ENCODE measurements at regions not wholly inside any gene's neighbourhood (a gene's known extent, or its start where the extent isn't known, plus 50 kb on each side); places are given as distances from the start of the nearest gene placed in this dataset.

DNA sequence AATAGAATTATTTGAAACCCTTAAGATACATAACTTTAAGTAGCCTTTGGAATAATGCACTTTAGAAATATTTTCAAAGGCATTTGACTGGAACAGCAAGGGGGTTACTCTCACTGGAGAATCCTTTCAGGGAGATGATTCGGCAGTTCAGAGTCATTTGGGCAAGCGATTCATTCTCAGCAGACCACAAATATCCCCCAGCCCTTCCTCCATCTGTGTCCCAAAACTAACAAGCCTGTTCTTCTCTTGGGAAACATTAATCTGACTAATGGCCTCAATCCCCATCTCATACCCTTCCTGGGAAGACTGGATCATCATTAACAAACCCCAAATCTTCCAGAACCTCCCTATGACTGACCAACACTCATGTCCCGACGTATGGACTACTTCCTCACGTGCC lies 65.8 kb upstream of the S1PR3 start:
- no peak for DNase-seq (ENCODE audit: low spot score)

DNA sequence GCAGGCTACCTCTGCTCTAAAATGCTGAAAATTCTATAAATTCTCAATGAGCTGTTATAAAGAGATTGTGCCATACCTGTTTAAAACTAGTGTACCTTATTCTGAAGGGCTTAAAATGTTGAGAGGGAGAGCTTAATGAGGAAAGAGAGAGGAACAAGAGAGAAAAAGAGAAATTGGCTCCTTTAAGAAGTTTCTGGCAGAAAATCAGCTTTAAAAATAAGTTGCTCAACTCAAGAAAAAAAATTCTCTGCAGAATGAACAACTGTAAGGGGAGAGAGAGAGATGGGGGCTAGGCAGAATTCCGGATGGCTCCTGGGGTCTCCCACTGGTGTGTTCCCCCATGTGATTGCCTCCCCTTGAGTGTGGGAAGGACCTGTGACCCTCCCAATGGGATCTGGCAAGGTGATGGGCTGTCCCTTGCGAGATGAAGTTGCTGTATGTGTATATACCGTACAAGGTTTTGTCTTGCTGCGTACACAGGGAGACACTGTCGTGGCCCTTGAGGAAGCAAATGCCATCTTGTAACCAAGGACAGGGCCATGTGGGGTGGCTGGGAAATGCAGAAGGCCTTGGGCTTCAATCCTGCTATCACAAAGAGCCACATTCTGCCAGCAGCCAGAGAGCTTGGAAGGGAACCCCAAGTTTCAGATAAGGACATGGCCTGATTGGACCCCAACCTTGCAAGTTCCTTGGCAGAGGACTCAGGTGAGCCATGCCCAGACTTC lies 64.3 kb upstream of the S1PR3 start:
- no peak for DNase-seq (ENCODE audit: low spot score)

DNA sequence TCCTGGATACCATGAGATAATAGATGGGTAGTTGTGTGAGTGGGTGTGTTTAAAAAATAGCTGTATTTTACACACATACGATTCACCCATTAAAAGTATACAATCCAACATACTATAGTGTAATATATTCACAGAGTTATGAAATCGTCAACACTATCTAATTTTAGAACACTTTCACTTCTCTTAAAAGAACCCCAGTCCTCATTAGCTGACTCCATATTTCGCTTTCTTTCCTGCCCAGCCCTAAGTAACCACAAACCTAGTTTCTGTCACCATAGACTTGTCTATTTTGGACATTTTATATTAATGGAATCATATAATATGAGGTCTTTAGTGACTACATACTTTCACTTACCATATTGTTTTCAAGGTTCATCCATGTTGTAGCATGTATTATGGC lies 63.8 kb upstream of the S1PR3 start:
- DNase-seq (ENCODE audit: low spot score) = no peak

DNA sequence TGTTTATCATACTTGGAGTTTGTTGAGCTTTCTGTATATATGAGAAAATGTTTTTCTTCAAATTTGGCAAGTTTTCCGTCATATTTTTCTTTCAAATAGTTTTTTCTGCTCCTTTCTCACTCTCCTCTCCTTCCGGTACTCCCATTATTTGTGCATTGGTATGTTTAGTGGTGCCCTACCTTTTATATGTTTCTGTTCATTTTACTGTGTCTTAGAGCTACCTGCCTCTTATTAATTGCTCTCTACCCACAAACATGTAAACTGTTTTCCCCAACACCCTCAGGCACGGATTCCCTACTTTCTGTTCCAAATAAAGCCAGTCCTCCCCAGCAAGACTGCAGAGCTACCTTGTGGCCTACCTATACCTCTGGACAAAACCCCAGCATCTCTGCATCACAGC lies 60.6 kb upstream of the S1PR3 start:
- no peak for DNase-seq (ENCODE audit: low spot score)

DNA sequence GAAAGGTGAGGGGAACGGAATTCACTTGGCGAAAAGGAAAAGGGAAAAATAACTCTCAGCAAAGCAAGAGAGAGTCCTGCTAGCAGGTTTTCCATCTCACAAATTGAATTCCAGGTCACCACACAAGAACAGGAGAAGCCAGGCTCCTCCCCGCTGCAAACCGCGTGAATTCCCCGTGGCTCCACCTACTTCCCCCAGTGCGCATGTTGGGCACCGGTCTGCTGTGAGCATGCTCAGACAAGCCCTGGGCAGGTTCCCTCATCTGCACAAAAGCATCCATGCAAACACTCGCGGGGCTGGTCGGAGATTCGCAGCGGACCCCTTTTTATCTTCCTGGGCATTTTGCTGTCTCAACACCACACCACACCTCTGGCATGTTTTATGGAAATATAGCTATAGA lies 58.5 kb upstream of the S1PR3 start:
- no peak for DNase-seq (ENCODE audit: low spot score)

DNA sequence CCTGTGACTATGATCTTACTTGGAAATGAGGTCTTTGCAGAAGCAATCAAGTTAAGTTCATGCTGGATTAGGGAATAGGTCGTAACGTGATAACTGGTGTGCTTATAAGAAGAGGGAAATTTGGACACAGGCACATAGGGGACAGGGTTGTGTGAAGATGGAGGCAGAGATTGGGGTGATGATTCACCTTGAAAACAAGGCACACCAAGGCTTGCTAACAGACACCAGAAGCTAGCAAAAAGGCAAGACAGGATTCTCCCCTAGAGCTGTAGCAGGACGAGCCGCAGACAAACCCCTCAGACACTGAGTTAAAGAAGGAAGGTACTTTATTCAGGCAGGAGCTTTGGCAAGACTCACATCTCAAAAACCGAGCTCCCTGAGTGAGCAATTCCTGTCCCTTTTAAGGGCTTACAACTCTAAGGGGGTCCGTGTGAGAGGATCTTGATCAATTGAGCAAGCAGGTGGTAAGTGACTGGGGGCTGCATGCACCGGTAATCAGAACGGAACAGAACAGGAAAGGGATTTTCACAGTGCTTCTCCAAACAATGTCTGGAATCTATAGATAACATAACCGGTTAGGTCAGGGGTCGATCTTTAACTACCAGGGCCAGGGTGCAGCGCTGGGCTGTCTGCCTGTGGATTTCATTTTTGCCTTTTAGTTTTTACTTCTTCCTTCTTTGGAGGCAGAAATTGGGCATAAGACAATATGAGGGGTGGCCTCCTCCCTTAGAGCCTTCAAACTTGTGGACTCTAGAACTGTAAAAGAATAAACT lies 57.5 kb upstream of the S1PR3 start:
- DNase-seq (ENCODE audit: low spot score) = no peak

DNA sequence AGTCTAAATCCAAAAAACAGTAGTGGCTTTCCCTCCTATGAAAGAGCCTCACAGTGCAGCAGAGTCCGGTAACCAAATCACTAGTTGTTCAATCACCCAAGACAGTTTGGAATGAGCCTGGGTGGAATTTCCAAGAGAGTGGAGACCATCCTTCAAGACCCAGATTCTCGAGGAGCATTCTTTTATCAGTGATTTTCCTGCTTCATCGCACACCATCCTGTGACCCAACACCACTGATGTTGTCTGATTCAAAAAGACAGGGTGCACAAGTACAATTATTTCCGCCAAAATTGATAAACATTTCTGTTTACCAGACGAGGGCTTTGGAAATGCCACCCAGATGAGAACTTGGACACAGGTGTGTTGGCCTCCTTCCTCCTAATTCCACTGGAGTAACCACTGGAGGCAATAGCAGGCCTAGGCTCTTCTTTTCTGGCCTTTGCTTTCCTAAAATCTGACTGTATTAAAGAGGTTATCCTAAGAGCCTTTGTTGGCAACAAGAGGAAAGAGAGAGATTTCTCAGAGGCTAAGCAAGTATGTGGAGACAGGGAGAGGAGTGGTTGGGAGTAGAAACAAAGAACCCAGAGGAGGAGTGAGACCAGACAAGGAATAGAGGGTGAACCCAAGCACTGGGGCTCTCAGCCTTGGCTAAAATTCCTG lies 56.3 kb upstream of the S1PR3 start:
- DNase-seq (ENCODE audit: low spot score) = no peak

DNA sequence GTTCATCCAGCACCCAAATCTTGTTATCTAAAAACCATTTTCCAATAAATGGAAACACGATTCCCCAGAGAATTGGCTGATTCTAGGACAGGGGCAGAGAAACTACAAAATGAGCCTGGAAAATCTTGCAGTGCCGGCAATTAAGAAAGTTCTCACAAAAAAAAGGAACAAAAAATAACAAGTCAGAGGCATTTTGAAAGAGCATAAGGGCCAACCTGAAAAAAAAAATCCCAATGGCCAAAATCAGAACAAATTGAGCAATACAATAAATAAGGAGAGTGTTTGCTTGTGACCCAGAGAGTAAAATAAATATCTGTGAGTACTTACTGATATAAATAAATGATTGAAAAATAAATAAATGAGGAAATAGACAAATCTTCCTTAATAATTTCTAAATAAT lies 55.1 kb upstream of the S1PR3 start:
- no peak for DNase-seq (ENCODE audit: low spot score)

DNA sequence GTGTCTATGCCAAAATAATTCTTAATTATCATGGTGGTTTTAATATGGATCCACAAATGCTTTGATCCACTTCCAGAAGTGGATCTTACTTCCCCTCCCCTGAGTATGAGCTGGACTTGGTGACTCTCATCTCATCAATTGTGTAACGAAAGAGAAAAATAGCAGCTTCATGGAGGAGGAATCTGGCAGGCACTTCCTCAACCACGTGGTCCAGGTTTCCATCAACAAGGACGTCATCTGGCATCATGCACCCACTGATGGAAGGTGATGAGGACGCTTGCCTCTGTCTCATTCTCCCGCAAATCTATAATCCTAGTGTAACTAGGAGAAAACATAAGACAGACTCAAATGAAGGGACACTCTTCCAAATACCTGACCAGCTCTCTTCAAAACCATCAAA lies 54.6 kb upstream of the S1PR3 start:
- DNase-seq (ENCODE audit: low spot score) = no peak

DNA sequence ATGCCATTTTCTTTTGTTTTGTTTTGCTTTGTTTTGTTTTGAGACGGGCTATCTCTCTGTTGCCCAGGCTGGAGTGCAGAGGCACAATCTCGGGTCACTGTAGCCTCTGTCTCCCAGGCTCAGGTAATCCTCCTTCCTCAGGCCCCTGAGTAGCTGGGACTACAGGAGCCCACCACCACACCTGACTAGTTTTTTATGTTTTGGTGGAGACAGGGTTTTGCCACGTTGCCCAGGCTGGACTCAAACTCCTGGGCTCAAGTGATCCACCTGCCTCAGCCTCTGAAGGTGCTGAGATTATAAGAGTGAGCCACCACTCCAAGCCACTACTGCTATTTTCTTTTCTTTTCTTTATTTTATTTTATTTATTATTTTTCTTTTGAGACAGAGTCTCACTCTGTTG lies 54.0 kb upstream of the S1PR3 start:
- DNase-seq (ENCODE audit: low spot score) = no peak

DNA sequence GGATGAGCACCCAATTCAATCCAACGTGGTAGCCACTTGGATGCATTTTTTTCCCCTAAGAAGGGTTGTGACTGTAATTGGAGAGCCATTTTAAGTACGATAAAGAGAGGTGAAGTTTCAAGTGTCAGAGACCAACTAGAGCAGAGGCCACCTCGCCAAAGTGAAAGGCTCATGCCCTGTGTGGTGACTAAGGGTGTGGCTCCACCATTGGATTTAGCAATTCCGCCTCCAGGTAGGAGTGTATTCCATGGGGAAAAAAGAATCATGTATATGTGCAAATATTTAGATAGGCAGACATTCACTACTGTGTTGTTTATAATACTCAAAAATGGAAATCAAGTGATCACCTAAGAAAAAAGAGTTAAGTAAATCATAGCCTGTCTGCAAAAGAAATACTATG lies 53.1 kb upstream of the S1PR3 start:
- DNase-seq (ENCODE audit: low spot score) = no peak

Data from mucosa of gallbladder (tissue), 1 donor.